H1 (cell line): ENCODE measurements at regions not wholly inside any gene's neighbourhood (a gene's known extent, or its start where the extent isn't known, plus 50 kb on each side); places are given as distances from the start of the nearest gene placed in this dataset.

Experiments used
- CHD1 ChIP-seq: IDR thresholded peaks from 2 replicates; pipeline ENCODE4 v1.6.1; 2012; ENCODE audit warnings: low read depth, low read length, improper control_type of control experiment
- CHD7 ChIP-seq: fragments of 300-600 bp; sonication (generic); IDR thresholded peaks from 2 replicates; pipeline ENCODE4 v1.7.1; 2012; ENCODE audit warnings: low read length, moderate library complexity, mild to moderate bottlenecking, inconsistent platforms; ENCODE audit not compliant: insufficient replicate concordance
- EZH2 ChIP-seq: fragments of 200-600 bp; sonication (generic); IDR thresholded peaks from 2 replicates; pipeline ENCODE4 v1.7.1; 2012; ENCODE audit warnings: low read depth, mild to moderate bottlenecking, moderate library complexity, low read length, inconsistent platforms; ENCODE audit not compliant: severe bottlenecking
- RNF2 ChIP-seq: fragments of 200-900, 300-1000 bp; sonication (generic); IDR thresholded peaks from 2 replicates; pipeline ENCODE4 v1.7.1; 2016; ENCODE audit warnings: borderline replicate concordance, low read depth, mild to moderate bottlenecking, antibody characterized with exemption, low read length; ENCODE audit not compliant: poor library complexity, severe bottlenecking; ENCODE audit errors: missing control alignments

GRCh38 chr13:72170571-72170970, 303.6 kb upstream of the DACH1 start (continued):
- TF ChIP-seq CHD7 (no peak), RNF2 (no peak), CHD1 (no peak), EZH2 (no peak)
